Progenitor cell of endocrine pancreas (in vitro differentiated cells): ENCODE measurements at regions not wholly inside any gene's neighbourhood (a gene's known extent, or its start where the extent isn't known, plus 50 kb on each side); places are given as distances from the start of the nearest gene placed in this dataset.
"Not testable (repeated sequence)": the region's sequence is repeated elsewhere in the genome, so short reads cannot be mapped to it uniquely, and the experiment has no call there.

ENCODE experiments used
- DNase-seq: peaks from one replicate; pipeline ENCODE4 v3.0.0; 2021; ENCODE audit warnings: low spot score; ENCODE audit not compliant: unreplicated experiment
- H3K27ac Mint-ChIP-seq: 2 replicates; pipeline ENCODE4 v1.8.0; 2021; ENCODE audit warnings: mild to moderate bottlenecking, moderate library complexity, mixed read lengths
- H3K27me3 Mint-ChIP-seq: 2 replicates; pipeline ENCODE4 v1.8.0; 2021; ENCODE audit warnings: mixed read lengths
- H3K36me3 Mint-ChIP-seq: 2 replicates; pipeline ENCODE4 v1.8.0; 2022; ENCODE audit warnings: mixed read lengths; ENCODE audit not compliant: insufficient read depth
- H3K4me1 Mint-ChIP-seq: 2 replicates; pipeline ENCODE4 v1.8.0; 2021; ENCODE audit warnings: low read depth, mixed read lengths
- H3K4me3 Mint-ChIP-seq: 2 replicates; pipeline ENCODE4 v1.8.0; 2021; ENCODE audit warnings: low read depth, mild to moderate bottlenecking, moderate library complexity, mixed read lengths
- H3K9me3 Mint-ChIP-seq: 2 replicates; pipeline ENCODE4 v1.8.0; 2021; ENCODE audit warnings: low read depth, mixed read lengths
- TF ChIP-seq, protein P1 (sequence below): fragments of 200-600 bp; sonication (generic); IDR thresholded peaks from one replicate; pipeline ENCODE4 v1.5.0; 2021; ENCODE audit warnings: antibody characterized with exemption, mild to moderate bottlenecking; ENCODE audit not compliant: unreplicated experiment

DNA sequence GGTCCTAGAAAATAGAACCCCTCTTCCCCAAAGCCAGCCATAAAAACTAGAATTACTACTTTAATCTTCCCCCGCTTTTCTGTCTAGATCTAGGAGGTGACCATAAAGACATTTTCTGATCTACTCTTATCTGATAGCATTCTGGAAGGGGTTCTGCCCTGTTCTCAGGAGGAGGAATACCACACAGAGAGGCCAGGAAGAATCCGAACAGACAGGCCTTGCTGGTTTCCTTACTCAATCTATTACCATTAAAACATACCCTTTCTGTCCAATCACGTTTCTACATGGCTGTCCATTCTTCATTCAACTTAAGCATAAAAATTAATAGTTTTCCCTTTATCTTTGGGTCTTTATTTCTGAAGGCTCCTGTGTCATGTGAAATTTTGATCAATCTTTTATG, 198.7 kb downstream of the GPAT3 start:
- H3K27ac Mint-ChIP-seq: no peak overlapping the region
- H3K9me3 Mint-ChIP-seq: peaks cover 9% of the 10 kb centered on the region
- DNase-seq: no peak
- peaks cover 1% of the 10 kb centered on the region for H3K4me1 Mint-ChIP-seq
- TF ChIP-seq, protein P1, sequence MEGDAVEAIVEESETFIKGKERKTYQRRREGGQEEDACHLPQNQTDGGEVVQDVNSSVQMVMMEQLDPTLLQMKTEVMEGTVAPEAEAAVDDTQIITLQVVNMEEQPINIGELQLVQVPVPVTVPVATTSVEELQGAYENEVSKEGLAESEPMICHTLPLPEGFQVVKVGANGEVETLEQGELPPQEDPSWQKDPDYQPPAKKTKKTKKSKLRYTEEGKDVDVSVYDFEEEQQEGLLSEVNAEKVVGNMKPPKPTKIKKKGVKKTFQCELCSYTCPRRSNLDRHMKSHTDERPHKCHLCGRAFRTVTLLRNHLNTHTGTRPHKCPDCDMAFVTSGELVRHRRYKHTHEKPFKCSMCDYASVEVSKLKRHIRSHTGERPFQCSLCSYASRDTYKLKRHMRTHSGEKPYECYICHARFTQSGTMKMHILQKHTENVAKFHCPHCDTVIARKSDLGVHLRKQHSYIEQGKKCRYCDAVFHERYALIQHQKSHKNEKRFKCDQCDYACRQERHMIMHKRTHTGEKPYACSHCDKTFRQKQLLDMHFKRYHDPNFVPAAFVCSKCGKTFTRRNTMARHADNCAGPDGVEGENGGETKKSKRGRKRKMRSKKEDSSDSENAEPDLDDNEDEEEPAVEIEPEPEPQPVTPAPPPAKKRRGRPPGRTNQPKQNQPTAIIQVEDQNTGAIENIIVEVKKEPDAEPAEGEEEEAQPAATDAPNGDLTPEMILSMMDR: no peak
- no peak overlapping the region for H3K4me3 Mint-ChIP-seq
- H3K27me3 Mint-ChIP-seq: peaks cover 7% of the 10 kb centered on the region
- H3K36me3 Mint-ChIP-seq: no peaks in the 10 kb centered on the region

DNA sequence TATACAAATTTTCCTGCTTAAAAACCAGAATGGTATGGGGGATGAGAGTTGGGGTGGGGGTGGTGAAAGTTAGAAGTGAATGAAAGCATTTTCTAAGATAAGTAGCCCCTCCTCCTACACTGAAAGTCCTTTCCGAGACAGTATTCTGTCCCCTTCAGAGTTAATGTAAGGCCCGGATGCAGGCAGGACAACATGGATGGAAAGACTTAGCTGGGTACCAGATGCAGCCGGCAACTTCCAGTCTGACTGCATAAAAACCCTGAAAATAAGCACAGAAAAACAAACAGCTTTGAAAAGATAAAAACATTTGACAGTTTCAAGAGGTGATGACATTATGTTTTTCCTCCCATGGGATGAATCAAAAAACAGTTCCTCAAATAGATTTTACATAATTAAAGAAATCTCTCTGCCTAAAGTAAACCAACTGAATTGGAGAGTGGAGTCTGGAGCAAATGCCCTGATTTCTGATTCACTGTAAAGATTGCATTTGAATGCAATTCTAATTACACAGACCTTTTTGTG, 196.3 kb downstream of the GPAT3 start:
- Mint-ChIP-seq H3K27me3 (peaks cover 7% of the 10 kb centered on the region), H3K9me3 (peaks cover 12% of the 10 kb centered on the region), H3K4me3 (no peak overlapping the region), H3K27ac (no peak overlapping the region), H3K4me1 (no peaks in the 10 kb centered on the region), H3K36me3 (no peaks in the 10 kb centered on the region)
- DNase-seq: no peak
- TF ChIP-seq, protein P1: no peak

DNA sequence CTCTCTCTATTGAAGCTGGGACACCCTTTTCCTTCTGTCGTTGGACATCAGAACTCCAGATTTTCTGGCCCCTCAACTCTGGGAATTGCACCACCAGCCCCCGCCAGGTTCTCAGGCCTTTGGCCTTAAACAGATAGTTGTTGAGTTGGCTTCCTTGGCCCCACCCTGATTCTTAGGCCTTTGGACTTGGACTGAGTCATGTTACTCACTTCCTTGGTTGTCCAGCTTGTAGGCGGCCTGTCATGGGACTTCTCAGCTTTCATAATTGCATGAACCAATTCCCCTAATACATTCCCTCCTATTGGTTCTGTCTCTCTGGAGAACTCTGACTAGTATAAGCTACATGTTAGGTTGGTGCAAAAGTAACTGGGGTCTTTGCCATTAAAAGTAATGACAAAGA, 195.7 kb downstream of the GPAT3 start:
- TF ChIP-seq, protein P1: no peak
- H3K4me1 Mint-ChIP-seq: no peaks in the 10 kb centered on the region
- DNase-seq: no peak
- no peaks in the 10 kb centered on the region for H3K36me3 Mint-ChIP-seq
- H3K27ac Mint-ChIP-seq: no peak overlapping the region
- peaks cover 7% of the 10 kb centered on the region for H3K27me3 Mint-ChIP-seq
- no peak overlapping the region for H3K4me3 Mint-ChIP-seq
- H3K9me3 Mint-ChIP-seq: peaks cover 12% of the 10 kb centered on the region

DNA sequence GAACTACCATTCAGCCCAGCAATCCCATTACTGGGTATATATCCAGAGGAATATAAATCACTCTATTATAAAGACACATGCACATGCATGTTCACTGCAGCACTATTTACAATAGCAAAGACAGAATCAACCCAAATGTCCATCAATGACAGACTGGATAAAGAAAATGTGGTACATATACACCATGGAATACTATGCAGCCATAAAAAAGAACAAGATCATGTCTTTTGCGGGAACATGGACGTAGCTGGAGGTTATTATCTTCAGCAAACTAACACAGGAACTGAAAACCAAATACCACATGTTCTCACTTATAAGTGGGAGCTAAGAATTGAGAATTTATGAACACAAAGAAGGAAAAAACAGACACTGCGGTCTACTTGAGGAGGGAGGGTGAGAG, 195.1 kb downstream of the GPAT3 start:
- not testable (repeated sequence) for H3K27ac Mint-ChIP-seq, H3K27me3 Mint-ChIP-seq, H3K4me1 Mint-ChIP-seq, H3K36me3 Mint-ChIP-seq, DNase-seq, H3K4me3 Mint-ChIP-seq
- peaks cover 12% of the 10 kb centered on the region for H3K9me3 Mint-ChIP-seq

DNA sequence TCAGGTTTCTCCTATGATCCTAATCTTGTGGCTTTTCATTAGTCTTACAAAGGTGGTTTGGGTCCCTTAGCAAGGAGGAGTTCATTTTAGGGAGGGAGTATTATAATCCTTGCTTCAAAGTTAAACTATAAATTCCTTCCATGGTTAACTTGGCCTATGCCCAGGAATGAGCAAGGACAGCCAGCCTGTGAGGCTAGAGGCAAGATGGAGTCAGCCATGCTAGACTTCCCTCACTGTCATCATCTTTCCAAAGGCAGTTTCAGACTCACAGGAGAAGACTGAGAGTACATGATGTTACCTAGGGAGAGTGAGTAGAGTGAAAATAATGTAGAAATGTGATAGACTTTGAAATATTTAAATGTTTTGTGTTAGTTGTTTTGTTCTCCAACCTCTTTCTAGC, 192.3 kb downstream of the GPAT3 start:
- no peak for DNase-seq
- H3K27ac Mint-ChIP-seq: no peak overlapping the region
- TF ChIP-seq, protein P1: no peak
- no peaks in the 10 kb centered on the region for H3K27me3 Mint-ChIP-seq
- H3K4me1 Mint-ChIP-seq: no peaks in the 10 kb centered on the region
- no peak overlapping the region for H3K4me3 Mint-ChIP-seq
- peaks cover 12% of the 10 kb centered on the region for H3K9me3 Mint-ChIP-seq
- H3K36me3 Mint-ChIP-seq: no peaks in the 10 kb centered on the region

DNA sequence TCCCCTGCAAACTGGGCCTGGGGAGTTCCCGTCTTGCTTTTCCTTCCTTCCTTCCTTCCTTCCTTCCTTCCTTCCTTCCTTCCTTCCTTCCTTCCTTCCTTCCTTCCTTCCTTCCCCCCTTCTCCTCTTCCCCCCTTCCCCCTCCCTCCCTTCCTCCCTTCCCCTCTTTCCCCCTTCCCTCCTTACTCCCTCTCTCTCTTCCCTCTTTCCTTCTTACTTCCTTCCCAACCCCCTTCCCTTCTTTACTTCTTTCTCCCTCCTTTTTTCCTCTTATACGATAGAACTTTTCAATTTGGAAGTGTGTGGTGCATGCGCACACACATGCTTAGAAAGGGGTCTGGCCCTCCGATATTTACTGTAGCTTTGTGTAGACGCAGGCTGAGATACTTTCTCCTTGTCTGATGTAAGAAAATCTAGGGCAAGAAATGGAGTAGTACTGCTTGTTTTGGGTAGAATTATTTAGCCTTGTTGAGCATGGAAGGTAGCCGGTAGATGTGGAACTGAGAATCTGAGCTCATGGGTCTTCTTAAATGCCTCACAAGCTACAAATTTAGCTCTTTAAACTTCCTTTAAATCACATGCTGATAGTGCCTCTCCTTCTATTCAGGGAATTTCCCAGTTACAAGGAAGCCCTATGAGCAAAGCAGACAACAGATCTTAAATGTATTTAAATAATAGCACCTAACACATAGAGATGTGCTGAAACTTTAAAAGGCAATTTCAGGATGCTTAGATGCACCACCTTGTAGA, 189.6 kb downstream of the GPAT3 start:
- H3K27ac Mint-ChIP-seq: no peak overlapping the region
- no peaks in the 10 kb centered on the region for H3K27me3 Mint-ChIP-seq
- H3K4me1 Mint-ChIP-seq: no peaks in the 10 kb centered on the region
- peaks cover 10% of the 10 kb centered on the region for H3K9me3 Mint-ChIP-seq
- no peak for DNase-seq
- H3K4me3 Mint-ChIP-seq: no peak overlapping the region
- TF ChIP-seq, protein P1: no peak
- H3K36me3 Mint-ChIP-seq: no peaks in the 10 kb centered on the region
